PC-9 (cell line): ENCODE measurements at regions not wholly inside any gene's neighbourhood (a gene's known extent, or its start where the extent isn't known, plus 50 kb on each side); places are given as distances from the start of the nearest gene placed in this dataset.
"Not testable (repeated sequence)": the region's sequence is repeated elsewhere in the genome, so short reads cannot be mapped to it uniquely, and the experiment has no call there.

ENCODE experiments used
- EZH2 ChIP-seq: fragments of 200-600 bp; sonication (generic); IDR thresholded peaks from 2 replicates; pipeline ENCODE4 v1.8.0; 2017; ENCODE audit warnings: antibody characterized with exemption, low read depth
- TF ChIP-seq, protein P1 (sequence below): fragments of 200-600 bp; sonication (generic); conservative IDR thresholded peaks from 2 replicates; pipeline ENCODE4 v1.6.1; 2017; ENCODE audit warnings: mixed run types, antibody characterized with exemption, mild to moderate bottlenecking, moderate library complexity

DNA sequence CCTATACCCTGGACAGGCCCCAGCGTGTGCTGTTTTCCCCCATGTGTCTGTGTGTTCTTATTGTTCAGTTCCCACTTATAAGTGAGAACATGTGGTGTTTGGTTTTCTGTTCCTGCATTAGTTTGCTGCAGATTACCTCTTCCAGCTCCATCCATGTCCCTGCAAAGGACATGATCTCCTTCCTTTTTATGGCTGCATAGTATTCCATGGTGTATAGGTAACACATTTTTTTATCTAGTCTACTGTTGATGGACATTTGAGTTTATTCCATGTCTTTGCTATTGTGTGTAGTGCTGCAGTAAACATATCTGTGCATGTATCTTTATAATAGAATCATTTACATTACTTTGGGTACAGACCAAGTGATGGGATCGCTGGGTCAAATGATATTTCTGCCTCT is 703.6 kb upstream of the CTNND2 start:
- TF ChIP-seq, protein P1, sequence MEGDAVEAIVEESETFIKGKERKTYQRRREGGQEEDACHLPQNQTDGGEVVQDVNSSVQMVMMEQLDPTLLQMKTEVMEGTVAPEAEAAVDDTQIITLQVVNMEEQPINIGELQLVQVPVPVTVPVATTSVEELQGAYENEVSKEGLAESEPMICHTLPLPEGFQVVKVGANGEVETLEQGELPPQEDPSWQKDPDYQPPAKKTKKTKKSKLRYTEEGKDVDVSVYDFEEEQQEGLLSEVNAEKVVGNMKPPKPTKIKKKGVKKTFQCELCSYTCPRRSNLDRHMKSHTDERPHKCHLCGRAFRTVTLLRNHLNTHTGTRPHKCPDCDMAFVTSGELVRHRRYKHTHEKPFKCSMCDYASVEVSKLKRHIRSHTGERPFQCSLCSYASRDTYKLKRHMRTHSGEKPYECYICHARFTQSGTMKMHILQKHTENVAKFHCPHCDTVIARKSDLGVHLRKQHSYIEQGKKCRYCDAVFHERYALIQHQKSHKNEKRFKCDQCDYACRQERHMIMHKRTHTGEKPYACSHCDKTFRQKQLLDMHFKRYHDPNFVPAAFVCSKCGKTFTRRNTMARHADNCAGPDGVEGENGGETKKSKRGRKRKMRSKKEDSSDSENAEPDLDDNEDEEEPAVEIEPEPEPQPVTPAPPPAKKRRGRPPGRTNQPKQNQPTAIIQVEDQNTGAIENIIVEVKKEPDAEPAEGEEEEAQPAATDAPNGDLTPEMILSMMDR: not testable (repeated sequence)
- not testable (repeated sequence) for TF ChIP-seq EZH2
